Naive thymus-derived CD8-positive, alpha-beta T cell (primary cell): ENCODE measurements at regions not wholly inside any gene's neighbourhood (a gene's known extent, or its start where the extent isn't known, plus 50 kb on each side); places are given as distances from the start of the nearest gene placed in this dataset.
"Not testable (repeated sequence)": the region's sequence is repeated elsewhere in the genome, so short reads cannot be mapped to it uniquely, and the experiment has no call there.

Experiments
- ATAC-seq, 2 donors: fragments of 150-1000 bp; cut with Tn5 transposase in 1 of 2; sonication (Bioruptor Pico), chemical (Tn5 transposase) in 1 of 2; 1 replicate in 1 of 2; 2 replicates in 1 of 2; pipeline ENCODE4 v1.10.0; 2021; ENCODE audit warnings: mild to moderate bottlenecking in 2 of 2, moderate library complexity in 2 of 2
- POLR2A ChIA-PET: fragments of 350-600 bp; sonication (Branson Sonifier 250); formaldehyde crosslinking; loops from one replicate; lab custom pipeline; 2021; ENCODE audit warnings: antibody characterized with exemption; lab: Charles Lee
- DNase-seq, 10 donors: peaks; one replicate each; pipeline versions ENCODE4 v3.0.0 to v3.0.0-alpha.2; 2020 to 2022
- H3K27ac Mint-ChIP-seq, 10 donors: one replicate each; pipeline ENCODE4 v1.8.0; 2020 to 2022; ENCODE audit warnings: mild to moderate bottlenecking in 10 of 10, mixed read lengths in 10 of 10, moderate library complexity in 4 of 10, inconsistent platforms in 1 of 10
- H3K27me3 Mint-ChIP-seq, 5 donors: one replicate each; pipeline ENCODE4 v1.8.0; 2021 to 2022; ENCODE audit warnings: mixed read lengths in 5 of 5
- H3K36me3 Mint-ChIP-seq, 3 donors: one replicate each; pipeline ENCODE4 v1.8.0; 2020 to 2022; ENCODE audit warnings: mixed read lengths in 3 of 3, mild to moderate bottlenecking in 2 of 3, inconsistent platforms in 1 of 3
- H3K4me1 Mint-ChIP-seq, 4 donors: one replicate each; pipeline ENCODE4 v1.8.0; 2021 to 2022; ENCODE audit warnings: mixed read lengths in 4 of 4
- H3K4me3 Mint-ChIP-seq, 10 donors: one replicate each; pipeline ENCODE4 v1.8.0; 2020 to 2022; ENCODE audit warnings: mild to moderate bottlenecking in 10 of 10, mixed read lengths in 10 of 10, moderate library complexity in 6 of 10, inconsistent platforms in 1 of 10
- H3K9me3 Mint-ChIP-seq, 9 donors: one replicate each; pipeline ENCODE4 v1.8.0; 2020 to 2022; ENCODE audit warnings: mixed read lengths in 9 of 9, mild to moderate bottlenecking in 3 of 9, inconsistent platforms in 1 of 9, moderate library complexity in 1 of 9

- no peak for DNase-seq
- no peak overlapping the region for H3K4me3 Mint-ChIP-seq
- no peaks in the 10 kb centered on the region for H3K27me3 Mint-ChIP-seq
- no peak for ATAC-seq
- H3K4me1 Mint-ChIP-seq: no peaks in the 10 kb centered on the region
- peaks cover 0 to 16% (median 2%) of the 10 kb centered on the region in 9 donors for H3K9me3 Mint-ChIP-seq
- H3K36me3 Mint-ChIP-seq: no peaks in the 10 kb centered on the region
- POLR2A ChIA-PET: no interaction called here
- peak overlapping the region in 1 of 10 donors; percentile 58 for H3K27ac Mint-ChIP-seq
Observed at GRCh38 chr14:29982171-29982570, 54.5 kb upstream of the PRKD1 start.

- Mint-ChIP-seq H3K4me3 (no peak overlapping the region), H3K27ac (no peak overlapping the region), H3K27me3 (no peaks in the 10 kb centered on the region), H3K9me3 (peaks cover 0 to 11% (median 2%) of the 10 kb centered on the region in 9 donors), H3K4me1 (no peaks in the 10 kb centered on the region), H3K36me3 (no peaks in the 10 kb centered on the region)
- no peak for DNase-seq
- ATAC-seq: no peak
- POLR2A ChIA-PET: no interaction called here
Observed at GRCh38 chr14:29982993-29983392, 55.3 kb upstream of the PRKD1 start.

GRCh38 chr14:29990344-29990857, 62.8 kb upstream of the PRKD1 start:
- H3K9me3 Mint-ChIP-seq: not testable (repeated sequence)

GRCh38 chr14:29990993-29991392, 63.3 kb upstream of the PRKD1 start:
- DNase-seq: no peak
- no peaks in the 10 kb centered on the region for H3K27me3 Mint-ChIP-seq
- no peaks in the 10 kb centered on the region for H3K4me1 Mint-ChIP-seq

More at GRCh38 chr14:29990344-29990857, 62.8 kb upstream of the PRKD1 start:
- H3K4me3 Mint-ChIP-seq, DNase-seq, POLR2A ChIA-PET, H3K4me1 Mint-ChIP-seq, H3K27me3 Mint-ChIP-seq, ATAC-seq, H3K36me3 Mint-ChIP-seq, H3K27ac Mint-ChIP-seq: not testable (repeated sequence)

GRCh38 chr14:29993143-29993542, 65.5 kb upstream of the PRKD1 start:
- Mint-ChIP-seq H3K27me3 (no peaks in the 10 kb centered on the region), H3K27ac (no peak overlapping the region), H3K4me3 (no peak overlapping the region), H3K4me1 (no peaks in the 10 kb centered on the region), H3K9me3 (peaks cover 0 to 4% (median 0%) of the 10 kb centered on the region in 9 donors), H3K36me3 (no peaks in the 10 kb centered on the region)
- DNase-seq (no peak), ATAC-seq (no peak)
- POLR2A ChIA-PET: no interaction called here

More at GRCh38 chr14:29990993-29991392, 63.3 kb upstream of the PRKD1 start:
- H3K9me3 Mint-ChIP-seq: peaks cover 0 to 4% (median 0%) of the 10 kb centered on the region in 9 donors
- no peak overlapping the region for H3K4me3 Mint-ChIP-seq
- no peak for ATAC-seq
- H3K36me3 Mint-ChIP-seq: no peaks in the 10 kb centered on the region
- H3K27ac Mint-ChIP-seq: no peak overlapping the region
- POLR2A ChIA-PET: no interaction called here

GRCh38 chr14:29999013-29999539, 71.4 kb upstream of the PRKD1 start:
- POLR2A ChIA-PET: no interaction called here
- ATAC-seq (no peak), DNase-seq (no peak)
- H3K4me3 Mint-ChIP-seq: no peak overlapping the region
- H3K9me3 Mint-ChIP-seq: peaks cover 0 to 11% (median 0%) of the 10 kb centered on the region in 9 donors
- no peak overlapping the region for H3K27ac Mint-ChIP-seq
- H3K36me3 Mint-ChIP-seq: no peaks in the 10 kb centered on the region
- no peaks in the 10 kb centered on the region for H3K4me1 Mint-ChIP-seq
- peaks cover 0 to 4% (median 0%) of the 10 kb centered on the region in 5 donors for H3K27me3 Mint-ChIP-seq

- no peak overlapping the region for H3K27ac Mint-ChIP-seq
- DNase-seq (no peak), ATAC-seq (no peak)
- H3K36me3 Mint-ChIP-seq: peaks cover 0 to 8% (median 0%) of the 10 kb centered on the region in 3 donors
- no peaks in the 10 kb centered on the region for H3K4me1 Mint-ChIP-seq
- H3K4me3 Mint-ChIP-seq: no peak overlapping the region
- peaks cover 0 to 21% (median 3%) of the 10 kb centered on the region in 9 donors for H3K9me3 Mint-ChIP-seq
- POLR2A ChIA-PET: no interaction called here
- peaks cover 0 to 4% (median 0%) of the 10 kb centered on the region in 5 donors for H3K27me3 Mint-ChIP-seq
Observed at GRCh38 chr14:30002859-30003258, 75.2 kb upstream of the PRKD1 start.

- peaks cover 0 to 21% (median 7%) of the 10 kb centered on the region in 9 donors for H3K9me3 Mint-ChIP-seq
- no peak for ATAC-seq
- no peak overlapping the region for H3K4me3 Mint-ChIP-seq
- no peak overlapping the region for H3K27ac Mint-ChIP-seq
- peaks cover 0 to 4% (median 0%) of the 10 kb centered on the region in 5 donors for H3K27me3 Mint-ChIP-seq
- no peak for DNase-seq
- peaks cover 0 to 8% (median 0%) of the 10 kb centered on the region in 3 donors for H3K36me3 Mint-ChIP-seq
- no peaks in the 10 kb centered on the region for H3K4me1 Mint-ChIP-seq
- POLR2A ChIA-PET: no interaction called here
Observed at GRCh38 chr14:30005114-30005808, 77.6 kb upstream of the PRKD1 start.

GRCh38 chr14:30006695-30007094, 79.0 kb upstream of the PRKD1 start:
- Mint-ChIP-seq H3K27ac (no peak overlapping the region), H3K27me3 (peaks cover 0 to 4% (median 0%) of the 10 kb centered on the region in 5 donors), H3K4me3 (no peak overlapping the region), H3K4me1 (no peaks in the 10 kb centered on the region), H3K36me3 (peaks cover 0 to 8% (median 0%) of the 10 kb centered on the region in 3 donors), H3K9me3 (peaks cover 0 to 25% (median 7%) of the 10 kb centered on the region in 9 donors)
- DNase-seq (no peak), ATAC-seq (no peak)
- POLR2A ChIA-PET: no interaction called here

- POLR2A ChIA-PET: no interaction called here
- no peak overlapping the region for H3K27ac Mint-ChIP-seq
- no peaks in the 10 kb centered on the region for H3K4me1 Mint-ChIP-seq
- DNase-seq (no peak), ATAC-seq (no peak)
- H3K9me3 Mint-ChIP-seq: peaks cover 0 to 38% (median 2%) of the 10 kb centered on the region in 9 donors
- H3K4me3 Mint-ChIP-seq: no peak overlapping the region
- H3K36me3 Mint-ChIP-seq: no peaks in the 10 kb centered on the region
- no peaks in the 10 kb centered on the region for H3K27me3 Mint-ChIP-seq
Observed at GRCh38 chr14:30015489-30015888, 87.8 kb upstream of the PRKD1 start.

GRCh38 chr14:30016002-30016401, 88.4 kb upstream of the PRKD1 start:
- DNase-seq: no peak
- POLR2A ChIA-PET: no interaction called here
- Mint-ChIP-seq H3K27ac (no peak overlapping the region), H3K36me3 (no peaks in the 10 kb centered on the region), H3K4me3 (no peak overlapping the region), H3K4me1 (no peaks in the 10 kb centered on the region), H3K27me3 (no peaks in the 10 kb centered on the region), H3K9me3 (peaks cover 0 to 38% (median 2%) of the 10 kb centered on the region in 9 donors)
- no peak for ATAC-seq

- H3K4me1 Mint-ChIP-seq: no peaks in the 10 kb centered on the region
- no peaks in the 10 kb centered on the region for H3K27me3 Mint-ChIP-seq
- H3K27ac Mint-ChIP-seq: no peak overlapping the region
- no peak overlapping the region for H3K4me3 Mint-ChIP-seq
- ATAC-seq (no peak), DNase-seq (no peak)
- H3K9me3 Mint-ChIP-seq: peaks cover 0 to 27% (median 2%) of the 10 kb centered on the region in 9 donors
- H3K36me3 Mint-ChIP-seq: no peaks in the 10 kb centered on the region
- POLR2A ChIA-PET: no interaction called here
Observed at GRCh38 chr14:30017370-30017993, 89.8 kb upstream of the PRKD1 start.

GRCh38 chr14:30020271-30020670, 92.6 kb upstream of the PRKD1 start:
- Mint-ChIP-seq H3K4me1 (no peaks in the 10 kb centered on the region), H3K27me3 (no peaks in the 10 kb centered on the region), H3K4me3 (no peak overlapping the region), H3K9me3 (peaks cover 0 to 27% (median 7%) of the 10 kb centered on the region in 9 donors), H3K27ac (no peak overlapping the region), H3K36me3 (no peaks in the 10 kb centered on the region)
- ATAC-seq: no peak
- DNase-seq: no peak
- POLR2A ChIA-PET: no interaction called here
